GM18499 (cell line): ENCODE measurements at regions not wholly inside any gene's neighbourhood (a gene's known extent, or its start where the extent isn't known, plus 50 kb on each side); places are given as distances from the start of the nearest gene placed in this dataset.
"Not testable (repeated sequence)": the region's sequence is repeated elsewhere in the genome, so short reads cannot be mapped to it uniquely, and the experiment has no call there.

Experiments used
- ATAC-seq: cut with Tn5 transposase; IDR thresholded peaks from one replicate; pipeline ENCODE4 v1.9.1; 2021; ENCODE audit warnings: moderate number of reproducible peaks; ENCODE audit not compliant: insufficient read depth, unreplicated experiment

GRCh38 chr6:4725136-4725760, 51.0 kb upstream of the CDYL start:
- not testable (repeated sequence) for ATAC-seq

GRCh38 chr6:4724727-4725126, 51.5 kb upstream of the CDYL start:
- not testable (repeated sequence) for ATAC-seq

GRCh38 chr6:4723383-4723782, 52.8 kb upstream of the CDYL start:
- ATAC-seq, result no peak

- not testable (repeated sequence) for ATAC-seq
Measured at GRCh38 chr6:4721368-4721767, 54.8 kb upstream of the CDYL start.

GRCh38 chr6:4719491-4719890, 56.7 kb upstream of the CDYL start:
- no peak for ATAC-seq

GRCh38 chr6:4717856-4718255, 58.3 kb upstream of the CDYL start:
- no peak for ATAC-seq

- ATAC-seq, result no peak
Measured at GRCh38 chr6:4717124-4717523, 59.1 kb upstream of the CDYL start.

GRCh38 chr6:4714961-4715501, 61.2 kb upstream of the CDYL start:
- ATAC-seq, result no peak

GRCh38 chr6:4712291-4712690, 63.9 kb upstream of the CDYL start:
- no peak for ATAC-seq

GRCh38 chr6:4707011-4707410, 69.2 kb upstream of the CDYL start:
- no peak for ATAC-seq

- no peak for ATAC-seq
Measured at GRCh38 chr6:4705809-4706208, 70.4 kb upstream of the CDYL start.

GRCh38 chr6:4703382-4703781, 72.8 kb upstream of the CDYL start:
- ATAC-seq, result no peak

GRCh38 chr6:4698901-4699659, 77.1 kb upstream of the CDYL start:
- no peak for ATAC-seq

- ATAC-seq, result no peak
Measured at GRCh38 chr6:4693173-4693970, 82.8 kb upstream of the CDYL start.

- no peak for ATAC-seq
Measured at GRCh38 chr6:4692664-4693063, 83.5 kb upstream of the CDYL start.

- no peak for ATAC-seq
Measured at GRCh38 chr6:4687989-4688947, 87.9 kb upstream of the CDYL start.

GRCh38 chr6:4687656-4687988, 88.6 kb upstream of the CDYL start:
- no peak for ATAC-seq

- ATAC-seq, result no peak
Measured at GRCh38 chr6:4682431-4683097, 93.6 kb upstream of the CDYL start.

GRCh38 chr6:4678506-4679300, 97.5 kb upstream of the CDYL start:
- ATAC-seq, result no peak
